Panc1 (cell line): ENCODE measurements at regions not wholly inside any gene's neighbourhood (a gene's known extent, or its start where the extent isn't known, plus 50 kb on each side); places are given as distances from the start of the nearest gene placed in this dataset.

Experiments
- POLR2AphosphoS5 ChIP-seq: IDR thresholded peaks from 2 replicates; pipeline ENCODE4 v1.6.1; 2012; ENCODE audit warnings: mild to moderate bottlenecking, low read depth, low read length, moderate library complexity
- TCF7L2 ChIP-seq: IDR thresholded peaks from 2 replicates; pipeline ENCODE4 v1.6.1; 2011; ENCODE audit warnings: mild to moderate bottlenecking, low read depth, low read length, inconsistent platforms
- TF ChIP-seq, protein P1 (sequence below): fragments of 450-650 bp; IDR thresholded peaks from 2 replicates; pipeline ENCODE4 v1.5.1; 2017; ENCODE audit warnings: mild to moderate bottlenecking
- TF ChIP-seq, protein P2 (sequence below), 2 experiments: IDR thresholded peaks; 2 replicates each; pipeline ENCODE4 v1.6.1; 2011 to 2012; ENCODE audit warnings: low read depth in 2 of 2, control low read depth in 1 of 2, low read length in 1 of 2, mild to moderate bottlenecking in 1 of 2, moderate library complexity in 1 of 2; ENCODE audit not compliant: insufficient read depth in 1 of 2

DNA sequence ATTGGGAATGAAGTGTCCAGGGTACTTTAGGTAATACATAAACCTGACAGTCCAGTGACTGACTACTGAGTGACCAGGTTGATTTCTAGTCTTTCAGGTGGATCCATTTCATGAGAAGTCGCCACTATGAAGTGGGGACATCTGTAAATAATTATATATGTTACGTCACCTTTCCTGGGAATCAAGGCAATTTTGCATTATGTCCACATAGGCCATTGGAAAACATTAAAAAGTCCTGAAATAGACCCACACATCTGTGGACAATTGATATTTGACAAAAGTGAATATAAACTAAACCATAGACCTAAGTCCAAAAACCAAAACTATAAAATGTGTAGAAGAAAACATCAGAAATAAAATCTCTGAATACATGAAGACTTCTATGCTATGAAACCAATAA is 231.5 kb downstream of the C6orf118 start:
- TF ChIP-seq TCF7L2 (no peak), POLR2AphosphoS5 (no peak)
- TF ChIP-seq, protein P1, sequence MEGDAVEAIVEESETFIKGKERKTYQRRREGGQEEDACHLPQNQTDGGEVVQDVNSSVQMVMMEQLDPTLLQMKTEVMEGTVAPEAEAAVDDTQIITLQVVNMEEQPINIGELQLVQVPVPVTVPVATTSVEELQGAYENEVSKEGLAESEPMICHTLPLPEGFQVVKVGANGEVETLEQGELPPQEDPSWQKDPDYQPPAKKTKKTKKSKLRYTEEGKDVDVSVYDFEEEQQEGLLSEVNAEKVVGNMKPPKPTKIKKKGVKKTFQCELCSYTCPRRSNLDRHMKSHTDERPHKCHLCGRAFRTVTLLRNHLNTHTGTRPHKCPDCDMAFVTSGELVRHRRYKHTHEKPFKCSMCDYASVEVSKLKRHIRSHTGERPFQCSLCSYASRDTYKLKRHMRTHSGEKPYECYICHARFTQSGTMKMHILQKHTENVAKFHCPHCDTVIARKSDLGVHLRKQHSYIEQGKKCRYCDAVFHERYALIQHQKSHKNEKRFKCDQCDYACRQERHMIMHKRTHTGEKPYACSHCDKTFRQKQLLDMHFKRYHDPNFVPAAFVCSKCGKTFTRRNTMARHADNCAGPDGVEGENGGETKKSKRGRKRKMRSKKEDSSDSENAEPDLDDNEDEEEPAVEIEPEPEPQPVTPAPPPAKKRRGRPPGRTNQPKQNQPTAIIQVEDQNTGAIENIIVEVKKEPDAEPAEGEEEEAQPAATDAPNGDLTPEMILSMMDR = no peak
- TF ChIP-seq, protein P2, sequence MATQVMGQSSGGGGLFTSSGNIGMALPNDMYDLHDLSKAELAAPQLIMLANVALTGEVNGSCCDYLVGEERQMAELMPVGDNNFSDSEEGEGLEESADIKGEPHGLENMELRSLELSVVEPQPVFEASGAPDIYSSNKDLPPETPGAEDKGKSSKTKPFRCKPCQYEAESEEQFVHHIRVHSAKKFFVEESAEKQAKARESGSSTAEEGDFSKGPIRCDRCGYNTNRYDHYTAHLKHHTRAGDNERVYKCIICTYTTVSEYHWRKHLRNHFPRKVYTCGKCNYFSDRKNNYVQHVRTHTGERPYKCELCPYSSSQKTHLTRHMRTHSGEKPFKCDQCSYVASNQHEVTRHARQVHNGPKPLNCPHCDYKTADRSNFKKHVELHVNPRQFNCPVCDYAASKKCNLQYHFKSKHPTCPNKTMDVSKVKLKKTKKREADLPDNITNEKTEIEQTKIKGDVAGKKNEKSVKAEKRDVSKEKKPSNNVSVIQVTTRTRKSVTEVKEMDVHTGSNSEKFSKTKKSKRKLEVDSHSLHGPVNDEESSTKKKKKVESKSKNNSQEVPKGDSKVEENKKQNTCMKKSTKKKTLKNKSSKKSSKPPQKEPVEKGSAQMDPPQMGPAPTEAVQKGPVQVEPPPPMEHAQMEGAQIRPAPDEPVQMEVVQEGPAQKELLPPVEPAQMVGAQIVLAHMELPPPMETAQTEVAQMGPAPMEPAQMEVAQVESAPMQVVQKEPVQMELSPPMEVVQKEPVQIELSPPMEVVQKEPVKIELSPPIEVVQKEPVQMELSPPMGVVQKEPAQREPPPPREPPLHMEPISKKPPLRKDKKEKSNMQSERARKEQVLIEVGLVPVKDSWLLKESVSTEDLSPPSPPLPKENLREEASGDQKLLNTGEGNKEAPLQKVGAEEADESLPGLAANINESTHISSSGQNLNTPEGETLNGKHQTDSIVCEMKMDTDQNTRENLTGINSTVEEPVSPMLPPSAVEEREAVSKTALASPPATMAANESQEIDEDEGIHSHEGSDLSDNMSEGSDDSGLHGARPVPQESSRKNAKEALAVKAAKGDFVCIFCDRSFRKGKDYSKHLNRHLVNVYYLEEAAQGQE (IDR thresholded peaks at IDR 0.05; ENCODE audit: insufficient read depth in 1 of 2, low read depth in 2 of 2, low read length in 1 of 2) = no peak
